Thoracic aorta (tissue), 2 donors: ENCODE measurements at regions not wholly inside any gene's neighbourhood (a gene's known extent, or its start where the extent isn't known, plus 50 kb on each side); places are given as distances from the start of the nearest gene placed in this dataset.

Experiments
- ATAC-seq: fragments of 150-250 bp; one replicate; pipeline ENCODE4 v1.8.0; 2017; ENCODE audit warnings: low read depth; ENCODE audit not compliant: insufficient number of reproducible peaks, low FRiP score
- DNase-seq: peaks from one replicate; pipeline ENCODE4 v3.0.0-alpha.2; 2020; ENCODE audit warnings: low spot score
- H3K27ac ChIP-seq, 2 donors: fragments of 200-600 bp; sonication (generic); 1 replicate in 1 of 2; 2 replicates in 1 of 2; pipeline ENCODE4 v1.5.1; 2016; ENCODE audit warnings: mild to moderate bottlenecking in 2 of 2, moderate library complexity in 2 of 2
- H3K27me3 ChIP-seq: fragments of 200-600 bp; sonication (generic); replicated peaks from 2 replicates; pipeline ENCODE4 v1.6.0; 2016; ENCODE audit warnings: mild to moderate bottlenecking; ENCODE audit not compliant: insufficient read depth
- H3K36me3 ChIP-seq: fragments of 200-600 bp; sonication (generic); one replicate; pipeline ENCODE4 v1.5.1; 2016
- H3K4me1 ChIP-seq, 2 donors: fragments of 200-600 bp; sonication (generic); 1 replicate in 1 of 2; 2 replicates in 1 of 2; pipeline versions ENCODE4 v1.5.1 to v1.6.0; 2016; ENCODE audit warnings: low read depth in 2 of 2, mild to moderate bottlenecking in 1 of 2; ENCODE audit not compliant: control insufficient read depth in 1 of 2
- H3K4me3 ChIP-seq: fragments of 200-600 bp; sonication (generic); 2 replicates; pipeline ENCODE4 v1.5.1; 2016; ENCODE audit warnings: mild to moderate bottlenecking
- H3K9me3 ChIP-seq: fragments of 200-600 bp; sonication (generic); 2 replicates; pipeline ENCODE4 v1.5.1; 2016
- CTCF ChIP-seq: fragments of 200-600 bp; sonication (generic); IDR thresholded peaks from one replicate; pipeline ENCODE4 v1.5.1; 2019; ENCODE audit warnings: antibody characterized with exemption

GRCh38 chr1:222462601-222463000 is 85.3 kb downstream of the HHIPL2 start:
- Histone ChIP-seq H3K27me3 (no peaks in the 10 kb centered on the region), H3K9me3 (peaks cover 3% of the 10 kb centered on the region), H3K27ac (no peak overlapping the region), H3K4me3 (no peak overlapping the region), H3K4me1 (peaks cover 3 to 7% of the 10 kb centered on the region in 2 donors), H3K36me3 (no peaks in the 10 kb centered on the region)
- TF ChIP-seq CTCF: no peak
- no peak for DNase-seq
- ATAC-seq: no peak

- Histone ChIP-seq H3K9me3 (peaks cover 5% of the 10 kb centered on the region), H3K36me3 (no peaks in the 10 kb centered on the region), H3K27ac (no peak overlapping the region), H3K27me3 (no peaks in the 10 kb centered on the region), H3K4me3 (no peak overlapping the region), H3K4me1 (peaks cover 3 to 7% of the 10 kb centered on the region in 2 donors)
- no peak for TF ChIP-seq CTCF
- DNase-seq (no peak), ATAC-seq (no peak)
These were observed 86.0 kb downstream of the HHIPL2 start for GRCh38 chr1:222461941-222462340.

GRCh38 chr1:222459652-222460051 is 88.3 kb downstream of the HHIPL2 start:
- DNase-seq (no peak), ATAC-seq (no peak)
- no peak for TF ChIP-seq CTCF
- H3K9me3 ChIP-seq: peaks cover 5% of the 10 kb centered on the region
- no peak overlapping the region for H3K4me3 ChIP-seq
- no peak overlapping the region for H3K27ac ChIP-seq
- H3K36me3 ChIP-seq: no peaks in the 10 kb centered on the region
- peaks cover 0 to 6% of the 10 kb centered on the region in 2 donors for H3K4me1 ChIP-seq
- no peaks in the 10 kb centered on the region for H3K27me3 ChIP-seq

- H3K27me3 ChIP-seq: no peaks in the 10 kb centered on the region
- ATAC-seq: no peak
- peaks cover 5% of the 10 kb centered on the region for H3K9me3 ChIP-seq
- peaks cover 0 to 8% of the 10 kb centered on the region in 2 donors for H3K4me1 ChIP-seq
- H3K27ac ChIP-seq: no peak overlapping the region
- H3K36me3 ChIP-seq: no peaks in the 10 kb centered on the region
- no peak for TF ChIP-seq CTCF
- no peak overlapping the region for H3K4me3 ChIP-seq
- DNase-seq: no peak
These were observed 90.4 kb downstream of the HHIPL2 start for GRCh38 chr1:222457513-222457912.

- Histone ChIP-seq H3K4me1 (peaks cover 0 to 8% of the 10 kb centered on the region in 2 donors), H3K4me3 (no peak overlapping the region), H3K27ac (no peak overlapping the region), H3K9me3 (peaks cover 5% of the 10 kb centered on the region), H3K36me3 (no peaks in the 10 kb centered on the region), H3K27me3 (no peaks in the 10 kb centered on the region)
- TF ChIP-seq CTCF: no peak
- DNase-seq (no peak), ATAC-seq (no peak)
These were observed 90.8 kb downstream of the HHIPL2 start for GRCh38 chr1:222457084-222457483.
